Heart right ventricle (tissue), 16 donors: ENCODE measurements at regions not wholly inside any gene's neighbourhood (a gene's known extent, or its start where the extent isn't known, plus 50 kb on each side); places are given as distances from the start of the nearest gene placed in this dataset.
"Not testable (repeated sequence)": the region's sequence is repeated elsewhere in the genome, so short reads cannot be mapped to it uniquely, and the experiment has no call there.

ENCODE experiments used
- ATAC-seq, 8 donors: fragments of 200-7000 bp; cut with Tn5 transposase; one replicate each; pipeline ENCODE4 v1.9.1; 2020; ENCODE audit warnings: mild to moderate bottlenecking in 8 of 8, moderate library complexity in 8 of 8, moderate number of reproducible peaks in 1 of 8
- DNase-seq, 2 donors: peaks; one replicate each; pipeline ENCODE4 v3.0.0-alpha.2; 2020
- H3K27ac ChIP-seq, 10 donors: fragments of 200-600 bp; sonication (generic) in 2 of 10; one replicate each; pipeline versions ENCODE4 v1.5.0 to v1.8.0; 2020 to 2022; ENCODE audit warnings: mild to moderate bottlenecking in 3 of 10
- H3K27me3 ChIP-seq, 7 donors: fragments of 200-600 bp; one replicate each; pipeline ENCODE4 v1.8.0; 2021 to 2022; ENCODE audit warnings: mild to moderate bottlenecking in 2 of 7
- H3K36me3 ChIP-seq, 9 donors: fragments of 200-600 bp; sonication (generic) in 1 of 9; one replicate each; pipeline versions ENCODE4 v1.5.0 to v1.8.0; 2020 to 2022; ENCODE audit warnings: mild to moderate bottlenecking in 2 of 9
- H3K4me1 ChIP-seq, 9 donors: fragments of 200-600 bp; sonication (generic) in 1 of 9; one replicate each; pipeline versions ENCODE4 v1.5.0 to v1.8.0; 2020 to 2022; ENCODE audit warnings: mild to moderate bottlenecking in 4 of 9
- H3K4me3 ChIP-seq, 10 donors: fragments of 200-600 bp; sonication (generic) in 2 of 10; one replicate each; pipeline versions ENCODE4 v1.5.0 to v1.8.0; 2020 to 2022; ENCODE audit warnings: mild to moderate bottlenecking in 7 of 10, moderate library complexity in 2 of 10
- H3K9me3 ChIP-seq, 11 donors: fragments of 200-600 bp in 10 of 11; sonication (generic) in 2 of 11; one replicate each; pipeline versions ENCODE4 v1.5.0 to v1.8.0; 2013 to 2022; ENCODE audit warnings: mild to moderate bottlenecking in 2 of 11, control low read depth in 1 of 11, moderate library complexity in 1 of 11
- WGBS, 2 donors: extraction: QIAGEN DNeasy Blood & Tissue Kit; methylation state at CpG; one replicate each; pipeline ENCODE4 v1.1.7; 2013; ENCODE audit warnings: inconsistent platforms in 1 of 2; 5-methylcytosine and 5-hydroxymethylcytosine counted together
- intact Hi-C, 10 donors: fragments of 100-400 bp; cut with DNase I; formaldehyde crosslinking; loops; one replicate each; pipeline versions ENCODE4 v1.11.1 to v1.14.2; 2022
- TF ChIP-seq, protein P1 (sequence below), 9 donors: fragments of 200-600 bp; sonication (generic) in 2 of 9; IDR thresholded peaks; one replicate each; pipeline versions ENCODE4 v1.5.0 to v1.8.0; 2021 to 2022; ENCODE audit warnings: antibody characterized with exemption in 9 of 9, mild to moderate bottlenecking in 5 of 9, moderate library complexity in 1 of 9
- donor health status: Arrhythmogenic right ventricular cardiomyopathy.
- donor health status: ischemic (EF 13 %, LVEDD 7.1; RV severe dilation, severe dysfunction).
- donor health status: healthy with polysubstance abuse.
- donor health status: DM: no; HTN: yes; CAD: no.
- donor health status: DM: no; HTN: no; CAD: no.
- donor health status: ischemic (EF 25% LVEDD 6.9; RV normal size, moderate dysfunction).
- donor health status: ischemic (EF 25% LVEDD 5.7; RV mildly dilated, moderate dysfunction).
- donor health status: healthy.
- donor health status: DM: yes; HTN: yes; CAD: no.
- donor health status: Ischemic cardiomyopathy.
- donor health status: ischemic (EF 35%, LVEDD 5.7; RV mildly dilated, moderate dysfunction).
- donor health status: nonischemic (EF 11% LVEDD 7.7; RV severe dilation, severe dysfunction).
- donor health status: DM: yes; HTN: yes; CAD: no.
- donor health status: PGD.
- donor health status: ischemic (EF 29% LVEDD 5.4; RV normal size, mild dysfunction).
- donor health status: nonischemic (EF 23%, LVEDD 6.1; RV moderate dilation, normal function).

GRCh38 chr5:163579729-163580128 is 74.3 kb downstream of the MAT2B start:
- Histone ChIP-seq H3K27ac (no peak overlapping the region), H3K27me3 (peaks cover 0 to 5% (median 0%) of the 10 kb centered on the region in 7 donors), H3K4me3 (no peak overlapping the region), H3K36me3 (no peaks in the 10 kb centered on the region), H3K9me3 (peaks cover 0 to 4% (median 0%) of the 10 kb centered on the region in 11 donors), H3K4me1 (no peaks in the 10 kb centered on the region)
- 94 to 95% methylated on average over 4 of the region's 4 CpGs for WGBS, 2 donors
- no peak for ATAC-seq
- intact Hi-C loops: no loop called here
- TF ChIP-seq, protein P1, sequence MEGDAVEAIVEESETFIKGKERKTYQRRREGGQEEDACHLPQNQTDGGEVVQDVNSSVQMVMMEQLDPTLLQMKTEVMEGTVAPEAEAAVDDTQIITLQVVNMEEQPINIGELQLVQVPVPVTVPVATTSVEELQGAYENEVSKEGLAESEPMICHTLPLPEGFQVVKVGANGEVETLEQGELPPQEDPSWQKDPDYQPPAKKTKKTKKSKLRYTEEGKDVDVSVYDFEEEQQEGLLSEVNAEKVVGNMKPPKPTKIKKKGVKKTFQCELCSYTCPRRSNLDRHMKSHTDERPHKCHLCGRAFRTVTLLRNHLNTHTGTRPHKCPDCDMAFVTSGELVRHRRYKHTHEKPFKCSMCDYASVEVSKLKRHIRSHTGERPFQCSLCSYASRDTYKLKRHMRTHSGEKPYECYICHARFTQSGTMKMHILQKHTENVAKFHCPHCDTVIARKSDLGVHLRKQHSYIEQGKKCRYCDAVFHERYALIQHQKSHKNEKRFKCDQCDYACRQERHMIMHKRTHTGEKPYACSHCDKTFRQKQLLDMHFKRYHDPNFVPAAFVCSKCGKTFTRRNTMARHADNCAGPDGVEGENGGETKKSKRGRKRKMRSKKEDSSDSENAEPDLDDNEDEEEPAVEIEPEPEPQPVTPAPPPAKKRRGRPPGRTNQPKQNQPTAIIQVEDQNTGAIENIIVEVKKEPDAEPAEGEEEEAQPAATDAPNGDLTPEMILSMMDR (IDR thresholded peaks at IDR 0.05): no peak
- no peak for DNase-seq

GRCh38 chr5:163580516-163580915 is 75.1 kb downstream of the MAT2B start:
- Histone ChIP-seq H3K27me3 (peaks cover 0 to 5% (median 0%) of the 10 kb centered on the region in 7 donors), H3K27ac (no peak overlapping the region), H3K9me3 (peaks cover 0 to 4% (median 0%) of the 10 kb centered on the region in 11 donors), H3K36me3 (no peaks in the 10 kb centered on the region), H3K4me3 (no peak overlapping the region), H3K4me1 (no peaks in the 10 kb centered on the region)
- WGBS, 2 donors: 68 to 72% methylated on average over 2 of the region's 2 CpGs
- intact Hi-C loops: no loop called here
- TF ChIP-seq, protein P1 (IDR thresholded peaks at IDR 0.05): no peak
- DNase-seq: no peak
- ATAC-seq: no peak

GRCh38 chr5:163583491-163584153 is 78.2 kb downstream of the MAT2B start:
- peaks cover 0 to 13% (median 5%) of the 10 kb centered on the region in 7 donors for H3K27me3 ChIP-seq
- H3K4me1 ChIP-seq, DNase-seq, ATAC-seq, H3K36me3 ChIP-seq, H3K4me3 ChIP-seq, H3K9me3 ChIP-seq, intact Hi-C loops, H3K27ac ChIP-seq: not testable (repeated sequence)
- 93 to 95% methylated on average over 27 to 50 of the region's 50 CpGs for WGBS, 2 donors

DNA sequence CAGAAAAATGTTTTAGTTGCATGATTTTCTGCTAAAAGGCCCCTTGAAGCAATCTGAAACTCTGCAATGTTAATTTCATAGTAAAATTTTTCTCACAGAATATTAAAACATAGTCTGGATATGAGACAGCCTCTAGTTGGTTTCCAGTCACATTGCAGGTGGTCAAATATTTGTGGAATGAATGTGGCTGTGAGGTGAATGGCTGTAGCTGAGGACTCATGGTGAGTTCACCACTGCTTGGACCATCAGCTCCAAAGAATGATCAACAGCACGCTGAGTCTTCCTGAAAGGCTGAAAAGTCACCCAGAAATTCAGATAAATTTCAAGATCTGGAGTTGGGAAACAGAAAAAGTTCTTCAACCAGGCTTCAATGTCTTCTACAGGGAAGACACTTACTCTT is 79.8 kb downstream of the MAT2B start:
- WGBS, 2 donors: 77 to 86% methylated on average over 1 of the region's 1 CpG
- Histone ChIP-seq H3K27me3 (peaks cover 0 to 13% (median 5%) of the 10 kb centered on the region in 7 donors), H3K4me3 (no peak overlapping the region)

DNA sequence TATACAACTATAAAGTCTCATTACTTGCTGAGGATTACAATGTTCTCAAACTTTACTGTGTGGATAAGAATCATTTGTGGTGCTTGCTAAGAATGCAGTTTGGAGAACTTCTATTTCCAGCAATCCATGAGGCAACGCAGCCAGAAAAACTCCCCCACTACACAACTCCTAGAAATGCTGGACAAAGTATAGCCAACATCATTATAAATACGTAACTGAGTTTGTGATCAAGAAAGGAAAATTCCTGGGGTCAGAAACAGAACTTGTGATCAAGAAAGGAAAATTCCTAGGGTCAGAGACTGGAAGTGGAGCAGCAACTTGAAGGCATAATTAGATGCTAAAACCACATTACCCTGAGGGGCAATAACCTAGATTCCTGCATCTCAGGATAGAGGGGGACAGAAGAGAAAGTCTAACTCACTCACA is 81.1 kb downstream of the MAT2B start:
- H3K4me1 ChIP-seq: no peaks in the 10 kb centered on the region
- no peak for ATAC-seq

More for the DNA sequence above, 79.8 kb downstream of the MAT2B start:
- intact Hi-C loops: no loop called here
- ATAC-seq (no peak), DNase-seq (no peak)
- H3K9me3 ChIP-seq: no peaks in the 10 kb centered on the region
- H3K36me3 ChIP-seq: no peaks in the 10 kb centered on the region
- H3K27ac ChIP-seq: no peak overlapping the region
- H3K4me1 ChIP-seq: no peaks in the 10 kb centered on the region
- TF ChIP-seq, protein P1 (IDR thresholded peaks at IDR 0.05): no peak

More for the DNA sequence above, 81.1 kb downstream of the MAT2B start:
- no peak for DNase-seq
- H3K27ac ChIP-seq: no peak overlapping the region
- peaks cover 0 to 13% (median 0%) of the 10 kb centered on the region in 7 donors for H3K27me3 ChIP-seq
- no peak overlapping the region for H3K4me3 ChIP-seq
- WGBS, 2 donors: 60 to 71% methylated on average over 2 of the region's 2 CpGs
- TF ChIP-seq, protein P1 (IDR thresholded peaks at IDR 0.05): no peak
- intact Hi-C loops: no loop called here
- no peaks in the 10 kb centered on the region for H3K9me3 ChIP-seq
- no peaks in the 10 kb centered on the region for H3K36me3 ChIP-seq
